ENCODE measurements at regions not wholly inside any gene's neighbourhood (a gene's known extent, or its start where the extent isn't known, plus 50 kb on each side); places are given as distances from the start of the nearest gene placed in this dataset.

- no peaks in the 10 kb centered on the region for H3K9me3 ChIP-seq (ENCODE audit: insufficient read depth, low read depth, low read length)
- H3K27ac ChIP-seq (ENCODE audit: low read depth, low read length): 0 out of 2 replicates have a peak overlapping the region, but pooled peaks have one; percentile 10
- no peak overlapping the region for H3K4me3 ChIP-seq (ENCODE audit: low read length)
- no peak overlapping the region for H3K9ac ChIP-seq (ENCODE audit: low read depth, low read length)
- H3K36me3 ChIP-seq (ENCODE audit: insufficient read depth, low read length): no peaks in the 10 kb centered on the region
- no peaks in the 10 kb centered on the region for H3K27me3 ChIP-seq (ENCODE audit: insufficient read depth, low read length)
- WGBS: 49% methylated on average over 21 of the region's 21 CpGs
- H3K4me1 ChIP-seq (ENCODE audit: insufficient read depth, low read length): peaks cover 18% of the 10 kb centered on the region
Observed at GRCh38 chr10:117720931-117721835, 178.6 kb downstream of the EMX2 start.

- no peaks in the 10 kb centered on the region for H3K9me3 ChIP-seq (ENCODE audit: insufficient read depth, low read depth, low read length)
- H3K36me3 ChIP-seq (ENCODE audit: insufficient read depth, low read length): no peaks in the 10 kb centered on the region
- no peak overlapping the region for H3K9ac ChIP-seq (ENCODE audit: low read depth, low read length)
- no peak overlapping the region for H3K4me3 ChIP-seq (ENCODE audit: low read length)
- WGBS: 86% methylated on average over 3 of the region's 5 CpGs
- no peak overlapping the region for H3K27ac ChIP-seq (ENCODE audit: low read depth, low read length)
- H3K4me1 ChIP-seq (ENCODE audit: insufficient read depth, low read length): peaks cover 18% of the 10 kb centered on the region
- H3K27me3 ChIP-seq (ENCODE audit: insufficient read depth, low read length): no peaks in the 10 kb centered on the region
Observed at GRCh38 chr10:117721873-117722272, 179.3 kb downstream of the EMX2 start.

GRCh38 chr10:117723343-117723742, 180.8 kb downstream of the EMX2 start:
- Histone ChIP-seq H3K27ac (ENCODE audit: low read depth, low read length) (no peak overlapping the region), H3K4me3 (ENCODE audit: low read length) (no peak overlapping the region), H3K9ac (ENCODE audit: low read depth, low read length) (no peak overlapping the region), H3K9me3 (ENCODE audit: insufficient read depth, low read depth, low read length) (no peaks in the 10 kb centered on the region), H3K27me3 (ENCODE audit: insufficient read depth, low read length) (no peaks in the 10 kb centered on the region), H3K36me3 (ENCODE audit: insufficient read depth, low read length) (no peaks in the 10 kb centered on the region), H3K4me1 (ENCODE audit: insufficient read depth, low read length) (peaks cover 18% of the 10 kb centered on the region)
- 91% methylated on average over 3 of the region's 4 CpGs for WGBS

GRCh38 chr10:117725993-117726392, 183.4 kb downstream of the EMX2 start:
- Histone ChIP-seq H3K27ac (ENCODE audit: low read depth, low read length) (no peak overlapping the region), H3K36me3 (ENCODE audit: insufficient read depth, low read length) (no peaks in the 10 kb centered on the region), H3K9me3 (ENCODE audit: insufficient read depth, low read depth, low read length) (no peaks in the 10 kb centered on the region), H3K27me3 (ENCODE audit: insufficient read depth, low read length) (no peaks in the 10 kb centered on the region), H3K4me1 (ENCODE audit: insufficient read depth, low read length) (peaks cover 15% of the 10 kb centered on the region), H3K9ac (ENCODE audit: low read depth, low read length) (no peak overlapping the region), H3K4me3 (ENCODE audit: low read length) (no peak overlapping the region)
- WGBS: 86% methylated on average over 3 of the region's 3 CpGs

DNA sequence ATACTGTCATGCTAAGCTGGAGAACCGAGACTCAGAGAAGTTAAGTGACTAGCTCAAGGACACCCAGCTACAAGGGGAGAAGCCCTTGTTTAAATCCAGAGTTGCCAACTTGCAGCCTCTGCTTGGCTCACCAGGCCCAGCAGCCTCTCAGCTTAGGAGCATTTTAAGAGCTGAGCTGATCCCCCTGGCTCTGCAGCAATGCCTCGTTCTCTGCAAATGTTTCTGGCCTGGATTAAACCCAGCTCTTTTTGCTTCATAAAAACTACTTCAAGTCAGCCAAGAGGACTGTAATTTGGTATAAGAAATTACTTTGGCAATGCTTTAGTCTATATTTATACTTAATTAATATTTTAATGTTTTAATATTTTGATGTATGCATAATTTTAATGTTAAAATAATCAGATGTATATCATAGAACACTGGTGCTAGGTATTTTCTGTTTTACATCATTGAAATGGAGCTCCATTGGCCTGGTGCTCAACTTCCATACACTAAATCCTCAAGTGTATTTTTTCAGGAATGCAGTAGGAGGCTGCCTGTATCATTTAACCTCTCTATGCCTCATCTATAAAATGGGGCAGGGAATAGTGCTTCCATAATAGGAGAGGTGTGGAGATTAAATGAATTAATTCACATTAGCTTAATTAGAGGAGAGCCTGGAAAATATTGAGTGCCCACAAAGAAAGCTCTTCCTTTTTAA, 184.2 kb downstream of the EMX2 start:
- Histone ChIP-seq H3K27me3 (ENCODE audit: insufficient read depth, low read length) (peaks cover under 1% of the 10 kb centered on the region; the same call in 1 of the 2 replicates), H3K36me3 (ENCODE audit: insufficient read depth, low read length) (no peaks in the 10 kb centered on the region), H3K4me1 (ENCODE audit: insufficient read depth, low read length) (peaks cover 14% of the 10 kb centered on the region), H3K9ac (ENCODE audit: low read depth, low read length) (no peak overlapping the region), H3K27ac (ENCODE audit: low read depth, low read length) (no peak overlapping the region), H3K9me3 (ENCODE audit: insufficient read depth, low read depth, low read length) (no peaks in the 10 kb centered on the region), H3K4me3 (ENCODE audit: low read length) (no peak overlapping the region)
- WGBS: 95% methylated on average over 2 of the region's 2 CpGs

DNA sequence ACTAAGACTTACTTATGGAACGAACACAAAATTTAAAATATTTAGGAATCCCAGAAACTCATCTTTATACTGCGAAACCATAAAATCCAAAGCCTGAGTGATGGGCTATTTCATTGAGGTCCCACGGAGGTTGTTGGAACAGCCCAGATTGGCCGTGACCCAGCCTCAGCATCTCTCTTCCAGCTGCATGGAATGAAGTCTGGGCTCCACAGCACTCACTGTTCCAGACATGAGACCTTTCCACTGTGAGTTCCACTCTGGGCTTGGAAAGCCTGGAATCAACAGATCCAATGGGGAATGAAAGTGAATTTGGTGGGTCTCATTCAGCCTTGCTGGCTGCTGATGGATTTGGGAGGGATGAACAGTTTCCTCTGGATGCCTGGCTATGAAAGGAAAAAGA, 184.9 kb downstream of the EMX2 start:
- WGBS: 90% methylated on average over 4 of the region's 4 CpGs
- Histone ChIP-seq H3K9ac (ENCODE audit: low read depth, low read length) (no peak overlapping the region), H3K4me3 (ENCODE audit: low read length) (no peak overlapping the region), H3K9me3 (ENCODE audit: insufficient read depth, low read depth, low read length) (no peaks in the 10 kb centered on the region), H3K27me3 (ENCODE audit: insufficient read depth, low read length) (peaks cover 3% of the 10 kb centered on the region; the same call in 1 of the 2 replicates), H3K4me1 (ENCODE audit: insufficient read depth, low read length) (peaks cover 13% of the 10 kb centered on the region), H3K36me3 (ENCODE audit: insufficient read depth, low read length) (no peaks in the 10 kb centered on the region), H3K27ac (ENCODE audit: low read depth, low read length) (no peak overlapping the region)

GRCh38 chr10:117728087-117728486, 185.5 kb downstream of the EMX2 start:
- H3K9me3 ChIP-seq (ENCODE audit: insufficient read depth, low read depth, low read length): no peaks in the 10 kb centered on the region
- no peak overlapping the region for H3K27ac ChIP-seq (ENCODE audit: low read depth, low read length)
- H3K4me3 ChIP-seq (ENCODE audit: low read length): no peak overlapping the region
- no peak overlapping the region for H3K9ac ChIP-seq (ENCODE audit: low read depth, low read length)
- no peaks in the 10 kb centered on the region for H3K36me3 ChIP-seq (ENCODE audit: insufficient read depth, low read length)
- peaks cover 13% of the 10 kb centered on the region for H3K4me1 ChIP-seq (ENCODE audit: insufficient read depth, low read length)
- peaks cover 3% of the 10 kb centered on the region; the same call in 1 of the 2 replicates for H3K27me3 ChIP-seq (ENCODE audit: insufficient read depth, low read length)

- H3K9ac ChIP-seq (ENCODE audit: low read depth, low read length): no peak overlapping the region
- 94% methylated on average over 4 of the region's 4 CpGs for WGBS
- peaks cover 21% of the 10 kb centered on the region for H3K4me1 ChIP-seq (ENCODE audit: insufficient read depth, low read length)
- no peaks in the 10 kb centered on the region for H3K9me3 ChIP-seq (ENCODE audit: insufficient read depth, low read depth, low read length)
- no peak overlapping the region for H3K4me3 ChIP-seq (ENCODE audit: low read length)
- no peak overlapping the region for H3K27ac ChIP-seq (ENCODE audit: low read depth, low read length)
- no peaks in the 10 kb centered on the region for H3K36me3 ChIP-seq (ENCODE audit: insufficient read depth, low read length)
- H3K27me3 ChIP-seq (ENCODE audit: insufficient read depth, low read length): peaks cover 11% of the 10 kb centered on the region
Observed at GRCh38 chr10:117729156-117729555, 186.6 kb downstream of the EMX2 start.

- Histone ChIP-seq H3K4me1 (ENCODE audit: insufficient read depth, low read length) (peaks cover 26% of the 10 kb centered on the region), H3K9me3 (ENCODE audit: insufficient read depth, low read depth, low read length) (no peaks in the 10 kb centered on the region), H3K36me3 (ENCODE audit: insufficient read depth, low read length) (no peaks in the 10 kb centered on the region), H3K27ac (ENCODE audit: low read depth, low read length) (no peak overlapping the region), H3K4me3 (ENCODE audit: low read length) (no peak overlapping the region), H3K27me3 (ENCODE audit: insufficient read depth, low read length) (peaks cover 32% of the 10 kb centered on the region), H3K9ac (ENCODE audit: low read depth, low read length) (no peak overlapping the region)
- 84% methylated on average over 17 of the region's 17 CpGs for WGBS
Observed at GRCh38 chr10:117731121-117731791, 188.7 kb downstream of the EMX2 start.

- Histone ChIP-seq H3K9ac (ENCODE audit: low read depth, low read length) (peak overlapping the region; percentile 52), H3K36me3 (ENCODE audit: insufficient read depth, low read length) (no peaks in the 10 kb centered on the region), H3K27me3 (ENCODE audit: insufficient read depth, low read length) (peaks cover 50% of the 10 kb centered on the region), H3K4me1 (ENCODE audit: insufficient read depth, low read length) (peaks cover 26% of the 10 kb centered on the region), H3K4me3 (ENCODE audit: low read length) (peak overlapping the region; percentile 52), H3K27ac (ENCODE audit: low read depth, low read length) (no peak overlapping the region), H3K9me3 (ENCODE audit: insufficient read depth, low read depth, low read length) (no peaks in the 10 kb centered on the region)
- WGBS: 55% methylated on average over 48 of the region's 48 CpGs
Observed at GRCh38 chr10:117734731-117735405, 192.3 kb downstream of the EMX2 start.

Measured in HUES64 (cell line).